GM12878 (cell line): ENCODE measurements at regions not wholly inside any gene's neighbourhood (a gene's known extent, or its start where the extent isn't known, plus 50 kb on each side); places are given as distances from the start of the nearest gene placed in this dataset.

ENCODE experiments used
- ATAC-seq: fragments of 200-7000 bp; cut with Tn5 transposase; 3 replicates; pipeline ENCODE4 v1.9.1; 2020; ENCODE audit warnings: mild to moderate bottlenecking, moderate library complexity
- BruUV-seq: library from RNA; stranded (reverse); fragments of 400-500 nt; replicated peaks from 2 replicates; lab custom pipeline; 2021; lab: Mats Ljungman, UMichigan
- CTCF ChIA-PET: fragments of 300-600 bp; sonication (Branson Sonifier 250); formaldehyde crosslinking; extraction: SDS; loops from one replicate; lab custom pipeline; 2021; ENCODE audit warnings: inconsistent platforms; lab: Yijun Ruan, JAX
- POLR2A ChIA-PET: fragments of 350-600 bp; formaldehyde crosslinking; extraction: SDS; loops from one replicate; lab custom pipeline; 2021; ENCODE audit warnings: inconsistent platforms; lab: Charles Lee
- RAD21 ChIA-PET: fragments of 300-600 bp; sonication (Branson Sonifier 250); formaldehyde crosslinking; loops from one replicate; lab custom pipeline; 2023; ENCODE audit warnings: antibody characterized with exemption; ENCODE audit not compliant: unreplicated experiment; lab: Charles Lee
- SMC1A ChIA-PET: fragments of 300-600 bp; sonication (Branson Sonifier 250); formaldehyde crosslinking; loops from one replicate; lab custom pipeline; 2023; ENCODE audit not compliant: unreplicated experiment, uncharacterized antibody; lab: Charles Lee
- DNase-seq: peaks from one replicate; pipeline ENCODE4 v3.0.0-alpha.2; 2011; ENCODE audit warnings: low read depth, low spot score
- FAIRE-seq: peaks from 3 replicates; lab custom pipeline; 2011; peaks lifted over from hg19 to GRCh38; lab: Jason Lieb, UNC
- H2AFZ ChIP-seq: 2 replicates; pipeline ENCODE4 v1.6.0; 2011; ENCODE audit warnings: low read depth, low read length, control low read depth; ENCODE audit not compliant: control insufficient read depth
- H3K27ac ChIP-seq: 2 replicates; pipeline ENCODE4 v1.5.1; 2011; ENCODE audit warnings: control low read depth; ENCODE audit not compliant: control insufficient read depth, insufficient read depth
- H3K27me3 ChIP-seq, 2 experiments: replicated peaks in 1 of 2; 2 replicates each; pipeline versions ENCODE4 v1.6.0 to v1.6.1; 2011; ENCODE audit warnings: low read length in 1 of 2; ENCODE audit not compliant: control insufficient read depth in 2 of 2, insufficient read depth in 2 of 2
- H3K36me3 ChIP-seq, 2 experiments: 2 replicates each; pipeline ENCODE4 v1.5.1; 2011; ENCODE audit warnings: low read length in 1 of 2; ENCODE audit not compliant: control insufficient read depth in 2 of 2, insufficient read depth in 2 of 2
- H3K4me1 ChIP-seq: 2 replicates; pipeline ENCODE4 v1.6.1; 2011; ENCODE audit warnings: mild to moderate bottlenecking, low read length, moderate library complexity, mixed read lengths; ENCODE audit not compliant: control insufficient read depth, insufficient read depth
- H3K4me2 ChIP-seq: 2 replicates; pipeline ENCODE4 v1.6.0; 2011; ENCODE audit warnings: control low read depth; ENCODE audit not compliant: control insufficient read depth, insufficient read depth
- H3K4me3 ChIP-seq: fragments of 200-600 bp; sonication (generic); 2 replicates; pipeline ENCODE4 v1.5.1; 2016
- H3K79me2 ChIP-seq: 2 replicates; pipeline ENCODE4 v1.6.0; 2011; ENCODE audit warnings: low read length; ENCODE audit not compliant: control insufficient read depth, insufficient read depth
- H3K9ac ChIP-seq: 2 replicates; pipeline ENCODE4 v1.8.0; 2011; ENCODE audit warnings: low read length, control low read depth, mixed read lengths; ENCODE audit not compliant: control insufficient read depth, insufficient read depth
- H3K9me3 ChIP-seq: replicated peaks from 3 replicates; pipeline ENCODE4 v1.5.1; 2011; ENCODE audit warnings: mild to moderate bottlenecking, low read length; ENCODE audit not compliant: control insufficient read depth, insufficient read depth
- H4K20me1 ChIP-seq: 2 replicates; pipeline ENCODE4 v1.6.0; 2011; ENCODE audit not compliant: control insufficient read depth, insufficient read depth
- BHLHE40 ChIP-seq, 2 experiments: fragments of 450-650 bp in 1 of 2; IDR thresholded peaks; 2 replicates each; pipeline ENCODE4 v1.6.1; 2011 to 2017; ENCODE audit warnings: low read depth in 2 of 2, borderline replicate concordance in 1 of 2, improper control_type of control experiment in 1 of 2, low read length in 1 of 2, mild to moderate bottlenecking in 1 of 2
- HCFC1 ChIP-seq: fragments of 150-350 bp; IDR thresholded peaks from 2 replicates; pipeline ENCODE4 v1.6.1; 2014; ENCODE audit warnings: low read length
- ZNF24 ChIP-seq: fragments of 450-650 bp; IDR thresholded peaks from 2 replicates; pipeline ENCODE4 v1.6.1; 2017; ENCODE audit warnings: antibody characterized with exemption, mild to moderate bottlenecking
- WGBS: methylation state at CpG from one replicate; pipeline ENCODE4 v1.1.6; 2016; ENCODE audit warnings: low lambda C conversion rate; ENCODE audit not compliant: insufficient replicate concordance, insufficient coverage; ENCODE audit errors: missing lambda C conversion rate; 5-methylcytosine and 5-hydroxymethylcytosine counted together
- in situ Hi-C: fragments of 300-500 bp; cut with MboI; formaldehyde crosslinking; loops from 9 replicates; pipeline ENCODE4 v1.14.3; 2018; ENCODE audit warnings: mixed read lengths
- intact Hi-C: fragments of 100-400 bp; cut with micrococcal nuclease; formaldehyde crosslinking; loops from one replicate; pipeline ENCODE4 v1.14.2; 2022; ENCODE audit not compliant: unreplicated experiment

DNA sequence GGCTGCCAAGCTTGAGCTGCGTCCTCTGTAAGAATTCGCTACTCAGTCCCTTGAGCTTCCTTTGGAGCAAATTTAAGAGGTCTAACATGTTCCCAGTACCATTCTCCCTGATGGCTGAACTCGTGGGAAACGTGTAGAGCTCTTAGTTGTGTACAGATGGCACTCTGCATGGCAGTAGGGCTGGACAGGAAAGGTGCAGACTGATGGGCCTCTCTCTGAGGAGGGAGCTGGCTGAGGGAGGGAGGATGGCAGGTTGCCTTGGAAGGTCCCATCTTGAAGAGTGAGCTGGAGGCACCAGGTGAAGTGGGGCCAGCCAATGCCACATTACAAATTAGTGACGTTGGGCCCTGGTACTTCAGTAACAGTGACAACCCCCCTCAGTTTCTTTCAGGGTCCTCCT, 495.3 kb downstream of the CCDC171 start:
- POLR2A ChIA-PET: no interaction called here

DNA sequence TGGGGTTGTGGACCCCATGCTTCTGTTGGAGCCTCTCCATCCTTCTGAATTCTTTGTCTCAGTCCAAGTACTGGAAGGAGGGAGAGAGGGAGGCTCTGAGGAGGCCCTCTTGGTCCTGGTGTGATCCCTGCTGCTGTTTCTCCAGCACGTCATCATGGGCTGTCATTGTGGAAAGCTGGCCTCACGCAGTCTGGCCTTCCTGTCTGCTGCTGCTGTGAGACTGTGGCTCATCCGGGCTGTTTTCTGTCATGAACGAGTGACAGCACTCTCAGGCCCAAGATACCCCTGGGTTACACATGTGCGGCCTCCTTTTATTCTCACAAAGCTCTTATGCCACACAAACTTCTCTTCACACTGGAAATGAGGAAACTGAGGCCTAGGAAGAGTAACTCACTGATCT, 499.3 kb downstream of the CCDC171 start:
- DNase-seq (no peak), ATAC-seq (no peak), FAIRE-seq (no peak)
- RAD21 ChIA-PET: no interaction called here
- Histone ChIP-seq H3K27me3 (no peaks in the 10 kb centered on the region), H3K27ac (no peak overlapping the region), H3K9ac (no peak overlapping the region), H2AFZ (no peak overlapping the region), H3K4me2 (no peak overlapping the region), H4K20me1 (no peaks in the 10 kb centered on the region), H3K79me2 (no peaks in the 10 kb centered on the region), H3K4me1 (no peaks in the 10 kb centered on the region), H3K36me3 (no peaks in the 10 kb centered on the region), H3K4me3 (no peak overlapping the region), H3K9me3 (no peaks in the 10 kb centered on the region; the same call in 2 of the 3 replicates)
- intact Hi-C loops: no loop called here
- SMC1A ChIA-PET: interaction anchor here (1.0 kb wide), 1 partner anchor 11 kb away, joined by 3 read pairs; no protein-coding TSS in a partner anchor
- no TSS peak for BruUV-seq
- POLR2A ChIA-PET: no interaction called here
- CTCF ChIA-PET: no interaction called here
- in situ Hi-C loops: no loop called here
- WGBS: 53% methylated on average over 5 of the region's 5 CpGs
- TF ChIP-seq HCFC1: no peak
- TF ChIP-seq BHLHE40 (IDR thresholded peaks at IDR 0.05; ENCODE audit: borderline replicate concordance in 1 of 2, low read depth in 2 of 2, low read length in 1 of 2): no peak

More for the DNA sequence above, 495.3 kb downstream of the CCDC171 start:
- 13% methylated on average over 4 of the region's 5 CpGs for WGBS
- H3K4me1 ChIP-seq: no peaks in the 10 kb centered on the region
- no peak for FAIRE-seq
- no peak for TF ChIP-seq ZNF24
- no peak for ATAC-seq
- intact Hi-C loops (no loop called here), in situ Hi-C loops (no loop called here)
- SMC1A ChIA-PET: no interaction called here
- H4K20me1 ChIP-seq: no peaks in the 10 kb centered on the region
- no peak overlapping the region for H2AFZ ChIP-seq
- H3K9me3 ChIP-seq: no peaks in the 10 kb centered on the region; the same call in 1 of the 3 replicates
- H3K79me2 ChIP-seq: no peaks in the 10 kb centered on the region
- no peaks in the 10 kb centered on the region for H3K27me3 ChIP-seq
- no TSS peak for BruUV-seq
- H3K36me3 ChIP-seq: no peaks in the 10 kb centered on the region
- CTCF ChIA-PET: no interaction called here
- RAD21 ChIA-PET: no interaction called here
- no peak overlapping the region for H3K4me2 ChIP-seq
- H3K27ac ChIP-seq: no peak overlapping the region
- H3K4me3 ChIP-seq: no peak overlapping the region
- no peak overlapping the region for H3K9ac ChIP-seq
- DNase-seq: no peak
